HepG2 (cell line): ENCODE measurements at regions not wholly inside any gene's neighbourhood (a gene's known extent, or its start where the extent isn't known, plus 50 kb on each side); places are given as distances from the start of the nearest gene placed in this dataset.

Experiments
- ATAC-seq: fragments of 200-7000 bp; cut with Tn5 transposase; 3 replicates; pipeline ENCODE4 v1.9.1; 2020; ENCODE audit warnings: mild to moderate bottlenecking, moderate library complexity
- BruUV-seq: library from RNA; stranded (reverse); fragments of 400-500 nt; replicated peaks from 2 replicates; lab custom pipeline; 2021; lab: Mats Ljungman, UMichigan
- CTCF ChIA-PET: fragments of 300-600 bp; formaldehyde crosslinking; extraction: SDS; loops from one replicate; lab custom pipeline; 2021; ENCODE audit warnings: low total read pairs, inconsistent platforms, low intra/inter-chr PET ratio; lab: Yijun Ruan, JAX
- POLR2A ChIA-PET: fragments of 350-600 bp; sonication (Branson Sonifier 250); formaldehyde crosslinking; loops from one replicate; lab custom pipeline; 2020; ENCODE audit warnings: antibody characterized with exemption, inconsistent platforms; lab: Yijun Ruan, JAX
- DNase-seq: peaks from one replicate; pipeline ENCODE4 v3.0.0-alpha.2; 2015; ENCODE audit warnings: low spot score
- FAIRE-seq: peaks from 3 replicates; lab custom pipeline; 2011; peaks lifted over from hg19 to GRCh38; lab: Jason Lieb, UNC
- H2AFZ ChIP-seq: one replicate; pipeline ENCODE4 v1.6.1; 2011; ENCODE audit warnings: low read length, inconsistent platforms
- H3K27ac ChIP-seq: fragments of 300-600 bp; 3 replicates; pipeline ENCODE4 v1.8.0; 2011; ENCODE audit warnings: mixed run types, mild to moderate bottlenecking, mixed read lengths, low read length, inconsistent platforms; ENCODE audit not compliant: insufficient read depth; ENCODE audit errors: extremely low read length
- H3K27me3 ChIP-seq, 2 experiments: fragments of 200-600 bp in 1 of 2; 2 replicates in 1 of 2; 3 replicates in 1 of 2; pipeline versions ENCODE4 v1.6.0 to v1.8.0; 2011; ENCODE audit warnings: low read length in 2 of 2, mild to moderate bottlenecking in 2 of 2, moderate library complexity in 2 of 2, inconsistent platforms in 1 of 2; ENCODE audit not compliant: insufficient read depth in 2 of 2, control insufficient read depth in 1 of 2
- H3K36me3 ChIP-seq, 2 experiments: fragments of 200-600 bp in 1 of 2; replicated peaks in 1 of 2; 2 replicates in 1 of 2; 3 replicates in 1 of 2; pipeline versions ENCODE4 v1.5.1 to v1.8.0; 2011; ENCODE audit warnings: low read length in 2 of 2, inconsistent platforms in 1 of 2; ENCODE audit not compliant: insufficient read depth in 2 of 2, control insufficient read depth in 1 of 2
- H3K4me1 ChIP-seq: 2 replicates; pipeline ENCODE4 v1.5.1; 2012; ENCODE audit warnings: low read length, inconsistent platforms; ENCODE audit not compliant: insufficient read depth
- H3K4me2 ChIP-seq: 2 replicates; pipeline ENCODE4 v1.6.0; 2011; ENCODE audit warnings: low read depth, low read length, inconsistent platforms
- H3K4me3 ChIP-seq, 3 experiments: fragments of 200-600 bp in 1 of 3; sonication (generic), shearing (Covaris generic) in 1 of 3; replicated peaks in 1 of 3; 2 replicates each; pipeline ENCODE4 v1.5.1; 2011 to 2016; ENCODE audit warnings: low read length in 3 of 3, inconsistent platforms in 2 of 3, low read depth in 2 of 3, mild to moderate bottlenecking in 2 of 3, control low read depth in 1 of 3, mixed read lengths in 1 of 3; ENCODE audit not compliant: insufficient read depth in 1 of 3
- H3K79me2 ChIP-seq: one replicate; pipeline ENCODE4 v1.6.1; 2011; ENCODE audit warnings: low read length, inconsistent platforms; ENCODE audit not compliant: insufficient read depth
- H3K9ac ChIP-seq: 2 replicates; pipeline ENCODE4 v1.6.0; 2011; ENCODE audit warnings: mild to moderate bottlenecking, low read depth, low read length, inconsistent platforms; ENCODE audit not compliant: insufficient read depth
- H3K9me3 ChIP-seq: 2 replicates; pipeline ENCODE4 v1.5.1; 2012; ENCODE audit warnings: mild to moderate bottlenecking, low read length
- H4K20me1 ChIP-seq: 2 replicates; pipeline ENCODE4 v1.6.0; 2011; ENCODE audit warnings: inconsistent platforms, mild to moderate bottlenecking, low read length, moderate library complexity; ENCODE audit not compliant: insufficient read depth
- CBX2 ChIP-seq, 2 experiments: fragments of 200-600 bp in 1 of 2; sonication (generic); formaldehyde crosslinking in 1 of 2; IDR thresholded peaks; 2 replicates each; pipeline versions ENCODE4 v1.7.0 to v1.8.1; 2018 to 2022; ENCODE audit warnings: low read depth in 2 of 2, low read length in 1 of 2, mild to moderate bottlenecking in 1 of 2, missing genetic modification reagents in 1 of 2
- DNMT1 ChIP-seq: sonication (generic); formaldehyde crosslinking; IDR thresholded peaks from 2 replicates; pipeline ENCODE4 v1.5.1; 2020; ENCODE audit warnings: mild to moderate bottlenecking, missing genetic modification reagents
- HDAC6 ChIP-seq: fragments of 200-600 bp; sonication (generic); IDR thresholded peaks from 2 replicates; pipeline ENCODE4 v1.7.0; 2017; ENCODE audit warnings: mild to moderate bottlenecking, antibody characterized with exemption, low read length, low read depth
- KLF11 ChIP-seq: IDR thresholded peaks from 2 replicates; pipeline ENCODE4 v1.6.1; 2016; ENCODE audit warnings: missing compliant biosample characterization
- KLF12 ChIP-seq: sonication (generic); formaldehyde crosslinking; IDR thresholded peaks from 2 replicates; pipeline ENCODE4 v1.4.0; 2020; ENCODE audit warnings: missing genetic modification reagents, borderline replicate concordance
- KMT2A ChIP-seq: sonication (generic); formaldehyde crosslinking; IDR thresholded peaks from 2 replicates; pipeline ENCODE4 v1.4.0; 2020; ENCODE audit warnings: missing genetic modification reagents
- LCORL ChIP-seq, 2 experiments: fragments of 450-650 bp in 1 of 2; sonication (generic) in 1 of 2; formaldehyde crosslinking in 1 of 2; IDR thresholded peaks; 2 replicates each; pipeline versions ENCODE4 v1.5.0 to v1.6.1; 2017 to 2020; ENCODE audit warnings: antibody characterized with exemption in 1 of 2, missing genetic modification reagents in 1 of 2
- MBNL3 ChIP-seq: fragments of 250-450 bp; sonication (Bioruptor Pico); conservative IDR thresholded peaks from 2 replicates; pipeline ENCODE4 v1.8.0; 2022; ENCODE audit warnings: mild to moderate bottlenecking, inconsistent platforms
- NCOA2 ChIP-seq: sonication (generic); formaldehyde crosslinking; IDR thresholded peaks from 2 replicates; pipeline ENCODE4 v1.8.0; 2022; ENCODE audit warnings: inconsistent platforms
- NFKBIZ ChIP-seq: IDR thresholded peaks from 2 replicates; pipeline ENCODE4 v1.6.1; 2018; ENCODE audit warnings: missing genetic modification reagents, missing compliant biosample characterization
- PRPF4 ChIP-seq: fragments of 200-400 bp; formaldehyde crosslinking; IDR thresholded peaks from 2 replicates; pipeline ENCODE4 v1.6.1; 2016; ENCODE audit warnings: low read length, low read depth; ENCODE audit not compliant: poor library complexity, severe bottlenecking
- RNF2 ChIP-seq: fragments of 450-650 bp; conservative IDR thresholded peaks from 2 replicates; pipeline ENCODE4 v1.6.1; 2016; ENCODE audit warnings: low read depth
- SATB2 ChIP-seq: sonication (generic); formaldehyde crosslinking; IDR thresholded peaks from 2 replicates; pipeline ENCODE4 v1.5.0; 2020; ENCODE audit warnings: missing genetic modification reagents
- SMYD3 ChIP-seq: sonication (generic); formaldehyde crosslinking; IDR thresholded peaks from 2 replicates; pipeline ENCODE4 v1.8.1; 2023; ENCODE audit warnings: mild to moderate bottlenecking, missing genetic modification reagents
- ZNF12 ChIP-seq: sonication (generic); formaldehyde crosslinking; IDR thresholded peaks from 2 replicates; pipeline ENCODE4 v1.5.0; 2020; ENCODE audit warnings: missing genetic modification reagents
- ZNF20 ChIP-seq: sonication (generic); formaldehyde crosslinking; IDR thresholded peaks from 2 replicates; pipeline ENCODE4 v1.4.0; 2020; ENCODE audit warnings: mild to moderate bottlenecking, moderate library complexity, missing genetic modification reagents
- ZNF598 ChIP-seq: sonication (generic); formaldehyde crosslinking; IDR thresholded peaks from 2 replicates; pipeline ENCODE4 v1.5.1; 2020; ENCODE audit warnings: mild to moderate bottlenecking, missing genetic modification reagents, borderline replicate concordance
- ZNF614 ChIP-seq: IDR thresholded peaks from 2 replicates; pipeline ENCODE4 v1.6.1; 2018; ENCODE audit warnings: missing biosample characterization, missing genetic modification reagents, inconsistent platforms, borderline replicate concordance
- ZNF766 ChIP-seq: sonication (generic); formaldehyde crosslinking; IDR thresholded peaks from 2 replicates; pipeline ENCODE4 v1.5.0; 2020; ENCODE audit warnings: missing genetic modification reagents, borderline replicate concordance
- ZNF775 ChIP-seq: sonication (generic); formaldehyde crosslinking; IDR thresholded peaks from 2 replicates; pipeline ENCODE4 v1.4.0; 2020; ENCODE audit warnings: missing genetic modification reagents, mild to moderate bottlenecking, moderate library complexity, borderline replicate concordance
- ZNF782 ChIP-seq: sonication (generic); formaldehyde crosslinking; IDR thresholded peaks from 2 replicates; pipeline ENCODE4 v1.4.0; 2020; ENCODE audit warnings: missing genetic modification reagents, mild to moderate bottlenecking, borderline replicate concordance
- ZNF784 ChIP-seq: sonication (generic); formaldehyde crosslinking; IDR thresholded peaks from 2 replicates; pipeline ENCODE4 v1.5.1; 2020; ENCODE audit warnings: missing genetic modification reagents, mild to moderate bottlenecking, borderline replicate concordance
- ZSCAN25 ChIP-seq: sonication (generic); formaldehyde crosslinking; IDR thresholded peaks from 2 replicates; pipeline ENCODE4 v1.8.0; 2022; ENCODE audit warnings: mild to moderate bottlenecking, missing genetic modification reagents
- WGBS: methylation state at CpG from one replicate; pipeline ENCODE4 v1.1.6; 2017; ENCODE audit warnings: low lambda C conversion rate; 5-methylcytosine and 5-hydroxymethylcytosine counted together
- in situ Hi-C: cut with HindIII; loops from 2 replicates; pipeline ENCODE4 v1.10.0; 2017; ENCODE audit warnings: low pct_unique_long_range_greater_than_20kb; ENCODE audit not compliant: extremely low pct_ligation_motif_present
- intact Hi-C: fragments of 100-400 bp; cut with micrococcal nuclease; formaldehyde crosslinking; loops from one replicate; pipeline ENCODE4 v1.10.0; 2022; ENCODE audit not compliant: unreplicated experiment

- TF ChIP-seq KLF11 (peak; percentile 75; the same call in 1 of the 2 replicates), SATB2 (CRISPR knock-in tag) (no peak)
These were observed 141.4 kb upstream of the PTPN1 start (continued) for GRCh38 chr20:50368813-50369224.

- CTCF ChIA-PET = no interaction called here
- Histone ChIP-seq H3K27me3 (no peaks in the 10 kb centered on the region), H4K20me1 (no peaks in the 10 kb centered on the region), H3K4me2 (peak overlapping the region; percentile 87), H3K36me3 (no peaks in the 10 kb centered on the region), H3K27ac (peak overlapping the region; percentile 61), H3K79me2 (no peaks in the 10 kb centered on the region), H3K4me1 (peaks cover 94% of the 10 kb centered on the region), H3K4me3 (peak overlapping the region in 2 of 3 experiments; percentile 13 to 60; a peak in 4 of 6 replicates), H3K9ac (peak overlapping the region; percentile 59), H2AFZ (peak overlapping the region; percentile 10), H3K9me3 (no peaks in the 10 kb centered on the region)
- in situ Hi-C loops (no loop called here), intact Hi-C loops (loop anchor here (1.0 to 5.0 kb wide), 3 partner anchors 10 to 33 kb away; no protein-coding TSS in a partner anchor)
- WGBS = 24% methylated on average over 12 of the region's 13 CpGs
- BruUV-seq = no TSS peak
- peak; percentile 83 for DNase-seq
- peak; percentile 78 for ATAC-seq
- FAIRE-seq = peak; percentile 32
- POLR2A ChIA-PET = interaction anchor here (0.6 to 5.1 kb wide), 38 partner anchors 10 to 198 kb away, joined by 3 to 58 read pairs (median 5); partner anchors contain the start of gene CEBPB
- TF ChIP-seq MBNL3 (no peak), PRPF4 (no peak), HDAC6 (no peak), ZNF775 (CRISPR knock-in tag) (no peak), ZNF12 (CRISPR knock-in tag) (0 out of 2 replicates have a peak, but pooled peaks have one; percentile 42), ZNF784 (CRISPR knock-in tag) (no peak), CBX2 (IDR thresholded peaks at IDR 0.05; ENCODE audit: low read depth, low read length) (no peak), CBX2 (CRISPR knock-in tag; IDR thresholded peaks at IDR 0.05; ENCODE audit: low read depth) (no peak), LCORL (IDR thresholded peaks at IDR 0.05) (no peak; the same call in 1 of the 2 replicates), LCORL (CRISPR knock-in tag; IDR thresholded peaks at IDR 0.05) (peak; percentile 83), NFKBIZ (no peak; the same call in 1 of the 2 replicates), RNF2 (no peak), ZNF614 (CRISPR knock-in tag) (0 out of 2 replicates have a peak, but pooled peaks have one; percentile 35), NCOA2 (CRISPR knock-in tag) (peak; percentile 30), ZSCAN25 (CRISPR knock-in tag) (peak; percentile 91), ZNF598 (no peak; the same call in none of the 2 replicates), DNMT1 (CRISPR knock-in tag) (no peak; the same call in 1 of the 2 replicates), ZNF782 (CRISPR knock-in tag) (peak; percentile 49; the same call in 1 of the 2 replicates), KLF12 (CRISPR knock-in tag) (peak; percentile 90), ZNF766 (CRISPR knock-in tag) (0 out of 2 replicates have a peak, but pooled peaks have one; percentile 59), SMYD3 (CRISPR knock-in tag) (no peak; the same call in 1 of the 2 replicates), KMT2A (CRISPR knock-in tag) (peak; percentile 64), ZNF20 (CRISPR knock-in tag) (no peak)
These were observed 140.8 kb upstream of the PTPN1 start for GRCh38 chr20:50369225-50370035.
